ENCODE measurements at regions not wholly inside any gene's neighbourhood (a gene's known extent, or its start where the extent isn't known, plus 50 kb on each side); places are given as distances from the start of the nearest gene placed in this dataset.

DNA sequence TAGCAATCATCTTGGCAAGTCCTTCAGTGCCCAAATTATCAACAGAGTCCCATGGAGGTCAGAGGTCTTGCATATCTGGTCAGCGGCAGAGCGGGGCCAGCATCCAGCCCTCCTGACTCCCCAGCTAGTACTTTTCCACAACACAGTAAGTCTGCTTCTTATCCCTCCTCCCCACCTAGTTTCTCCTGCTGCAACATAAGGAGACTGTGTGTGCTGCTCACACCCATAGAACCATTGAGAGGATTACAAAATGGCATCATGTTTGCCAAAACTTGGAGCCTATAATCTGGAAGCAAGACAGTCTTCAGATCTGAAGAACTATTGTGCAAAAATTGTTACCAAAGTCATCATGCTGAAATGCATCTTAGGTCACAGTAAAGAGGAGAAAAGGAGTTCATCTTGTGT is 125.8 kb upstream of the ZNF366 start (continued):
- TF ChIP-seq FOXO4 (CRISPR knock-in tag; IDR thresholded peaks at IDR 0.05) (no peak), ZBTB9 (CRISPR knock-in tag; IDR thresholded peaks at IDR 0.05) (no peak), GABPA (tag; conservative IDR thresholded peaks at IDR 0.05; ENCODE audit: low read depth) (no peak), GTF3C2 (IDR thresholded peaks at IDR 0.05; ENCODE audit: borderline replicate concordance, extremely low read depth, insufficient read length) (no peak), TCF7L2 (IDR thresholded peaks at IDR 0.05; ENCODE audit: low read depth, low read length) (no peak), HDAC6 (IDR thresholded peaks at IDR 0.05; ENCODE audit: low read depth, low read length) (no peak), CREBBP (IDR thresholded peaks at IDR 0.05; ENCODE audit: low read depth, low read length) (no peak)
- TF ChIP-seq, protein P1, sequence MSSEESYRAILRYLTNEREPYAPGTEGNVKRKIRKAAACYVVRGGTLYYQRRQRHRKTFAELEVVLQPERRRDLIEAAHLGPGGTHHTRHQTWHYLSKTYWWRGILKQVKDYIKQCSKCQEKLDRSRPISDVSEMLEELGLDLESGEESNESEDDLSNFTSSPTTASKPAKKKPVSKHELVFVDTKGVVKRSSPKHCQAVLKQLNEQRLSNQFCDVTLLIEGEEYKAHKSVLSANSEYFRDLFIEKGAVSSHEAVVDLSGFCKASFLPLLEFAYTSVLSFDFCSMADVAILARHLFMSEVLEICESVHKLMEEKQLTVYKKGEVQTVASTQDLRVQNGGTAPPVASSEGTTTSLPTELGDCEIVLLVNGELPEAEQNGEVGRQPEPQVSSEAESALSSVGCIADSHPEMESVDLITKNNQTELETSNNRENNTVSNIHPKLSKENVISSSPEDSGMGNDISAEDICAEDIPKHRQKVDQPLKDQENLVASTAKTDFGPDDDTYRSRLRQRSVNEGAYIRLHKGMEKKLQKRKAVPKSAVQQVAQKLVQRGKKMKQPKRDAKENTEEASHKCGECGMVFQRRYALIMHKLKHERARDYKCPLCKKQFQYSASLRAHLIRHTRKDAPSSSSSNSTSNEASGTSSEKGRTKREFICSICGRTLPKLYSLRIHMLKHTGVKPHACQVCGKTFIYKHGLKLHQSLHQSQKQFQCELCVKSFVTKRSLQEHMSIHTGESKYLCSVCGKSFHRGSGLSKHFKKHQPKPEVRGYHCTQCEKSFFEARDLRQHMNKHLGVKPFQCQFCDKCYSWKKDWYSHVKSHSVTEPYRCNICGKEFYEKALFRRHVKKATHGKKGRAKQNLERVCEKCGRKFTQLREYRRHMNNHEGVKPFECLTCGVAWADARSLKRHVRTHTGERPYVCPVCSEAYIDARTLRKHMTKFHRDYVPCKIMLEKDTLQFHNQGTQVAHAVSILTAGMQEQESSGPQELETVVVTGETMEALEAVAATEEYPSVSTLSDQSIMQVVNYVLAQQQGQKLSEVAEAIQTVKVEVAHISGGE (CRISPR knock-in tag; IDR thresholded peaks at IDR 0.05): no peak
- TF ChIP-seq, protein P2, sequence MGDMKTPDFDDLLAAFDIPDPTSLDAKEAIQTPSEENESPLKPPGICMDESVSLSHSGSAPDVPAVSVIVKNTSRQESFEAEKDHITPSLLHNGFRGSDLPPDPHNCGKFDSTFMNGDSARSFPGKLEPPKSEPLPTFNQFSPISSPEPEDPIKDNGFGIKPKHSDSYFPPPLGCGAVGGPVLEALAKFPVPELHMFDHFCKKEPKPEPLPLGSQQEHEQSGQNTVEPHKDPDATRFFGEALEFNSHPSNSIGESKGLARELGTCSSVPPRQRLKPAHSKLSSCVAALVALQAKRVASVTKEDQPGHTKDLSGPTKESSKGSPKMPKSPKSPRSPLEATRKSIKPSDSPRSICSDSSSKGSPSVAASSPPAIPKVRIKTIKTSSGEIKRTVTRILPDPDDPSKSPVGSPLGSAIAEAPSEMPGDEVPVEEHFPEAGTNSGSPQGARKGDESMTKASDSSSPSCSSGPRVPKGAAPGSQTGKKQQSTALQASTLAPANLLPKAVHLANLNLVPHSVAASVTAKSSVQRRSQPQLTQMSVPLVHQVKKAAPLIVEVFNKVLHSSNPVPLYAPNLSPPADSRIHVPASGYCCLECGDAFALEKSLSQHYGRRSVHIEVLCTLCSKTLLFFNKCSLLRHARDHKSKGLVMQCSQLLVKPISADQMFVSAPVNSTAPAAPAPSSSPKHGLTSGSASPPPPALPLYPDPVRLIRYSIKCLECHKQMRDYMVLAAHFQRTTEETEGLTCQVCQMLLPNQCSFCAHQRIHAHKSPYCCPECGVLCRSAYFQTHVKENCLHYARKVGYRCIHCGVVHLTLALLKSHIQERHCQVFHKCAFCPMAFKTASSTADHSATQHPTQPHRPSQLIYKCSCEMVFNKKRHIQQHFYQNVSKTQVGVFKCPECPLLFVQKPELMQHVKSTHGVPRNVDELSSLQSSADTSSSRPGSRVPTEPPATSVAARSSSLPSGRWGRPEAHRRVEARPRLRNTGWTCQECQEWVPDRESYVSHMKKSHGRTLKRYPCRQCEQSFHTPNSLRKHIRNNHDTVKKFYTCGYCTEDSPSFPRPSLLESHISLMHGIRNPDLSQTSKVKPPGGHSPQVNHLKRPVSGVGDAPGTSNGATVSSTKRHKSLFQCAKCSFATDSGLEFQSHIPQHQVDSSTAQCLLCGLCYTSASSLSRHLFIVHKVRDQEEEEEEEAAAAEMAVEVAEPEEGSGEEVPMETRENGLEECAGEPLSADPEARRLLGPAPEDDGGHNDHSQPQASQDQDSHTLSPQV (IDR thresholded peaks at IDR 0.05): 0 out of 2 replicates have a peak, but pooled peaks have one; percentile 33
- TF ChIP-seq, protein P3, sequence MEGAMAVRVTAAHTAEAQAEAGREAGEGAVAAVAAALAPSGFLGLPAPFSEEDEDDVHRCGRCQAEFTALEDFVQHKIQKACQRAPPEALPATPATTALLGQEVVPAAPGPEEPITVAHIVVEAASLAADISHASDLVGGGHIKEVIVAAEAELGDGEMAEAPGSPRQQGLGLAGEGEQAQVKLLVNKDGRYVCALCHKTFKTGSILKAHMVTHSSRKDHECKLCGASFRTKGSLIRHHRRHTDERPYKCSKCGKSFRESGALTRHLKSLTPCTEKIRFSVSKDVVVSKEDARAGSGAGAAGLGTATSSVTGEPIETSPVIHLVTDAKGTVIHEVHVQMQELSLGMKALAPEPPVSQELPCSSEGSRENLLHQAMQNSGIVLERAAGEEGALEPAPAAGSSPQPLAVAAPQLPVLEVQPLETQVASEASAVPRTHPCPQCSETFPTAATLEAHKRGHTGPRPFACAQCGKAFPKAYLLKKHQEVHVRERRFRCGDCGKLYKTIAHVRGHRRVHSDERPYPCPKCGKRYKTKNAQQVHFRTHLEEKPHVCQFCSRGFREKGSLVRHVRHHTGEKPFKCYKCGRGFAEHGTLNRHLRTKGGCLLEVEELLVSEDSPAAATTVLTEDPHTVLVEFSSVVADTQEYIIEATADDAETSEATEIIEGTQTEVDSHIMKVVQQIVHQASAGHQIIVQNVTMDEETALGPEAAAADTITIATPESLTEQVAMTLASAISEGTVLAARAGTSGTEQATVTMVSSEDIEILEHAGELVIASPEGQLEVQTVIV (CRISPR knock-in tag; IDR thresholded peaks at IDR 0.05; ENCODE audit: borderline replicate concordance): no peak
